IMR-90 (cell line): ENCODE measurements at regions not wholly inside any gene's neighbourhood (a gene's known extent, or its start where the extent isn't known, plus 50 kb on each side); places are given as distances from the start of the nearest gene placed in this dataset.

Source experiments
- ATAC-seq: fragments of 200-7000 bp; cut with Tn5 transposase; 2 replicates; pipeline ENCODE4 v1.9.1; 2020; ENCODE audit warnings: low read depth, mild to moderate bottlenecking, moderate library complexity
- BruUV-seq: library from RNA; stranded (reverse); fragments of 400-500 nt; replicated peaks from 2 replicates; lab custom pipeline; 2021; lab: Mats Ljungman, UMichigan
- CTCF ChIA-PET: fragments of 300-600 bp; formaldehyde crosslinking; extraction: SDS; loops from one replicate; lab custom pipeline; 2021; ENCODE audit warnings: antibody characterized with exemption; lab: Yijun Ruan, JAX
- POLR2A ChIA-PET: fragments of 300-600 bp; sonication (Branson Sonifier 250); formaldehyde crosslinking; loops from one replicate; lab custom pipeline; 2022; ENCODE audit warnings: antibody characterized with exemption; ENCODE audit not compliant: unreplicated experiment; lab: Charles Lee
- DNase-seq: peaks from one replicate; pipeline ENCODE4 v3.0.0; 2013
- H2AFZ ChIP-seq: replicated peaks from 2 replicates; pipeline ENCODE3; 2013; ENCODE audit warnings: low read length, mild to moderate bottlenecking; ENCODE audit not compliant: poor library complexity
- H2AK5ac ChIP-seq: 2 replicates; pipeline ENCODE4 v1.6.1; 2013; ENCODE audit warnings: low read depth, low read length, inconsistent platforms
- H2AK9ac ChIP-seq: replicated peaks from 2 replicates; pipeline ENCODE3; 2013; ENCODE audit warnings: mild to moderate bottlenecking, low read depth, low read length, moderate library complexity; ENCODE audit not compliant: poor library complexity
- H2BK120ac ChIP-seq: 2 replicates; pipeline ENCODE4 v1.6.1; 2013; ENCODE audit warnings: low read depth, low read length, inconsistent platforms
- H2BK15ac ChIP-seq: 3 replicates; pipeline ENCODE4 v1.6.1; 2013; ENCODE audit warnings: low read depth, low read length, inconsistent platforms
- H2BK20ac ChIP-seq: 2 replicates; pipeline ENCODE4 v1.6.1; 2013; ENCODE audit warnings: low read depth, mild to moderate bottlenecking, inconsistent platforms, low read length, moderate library complexity
- H2BK5ac ChIP-seq: 2 replicates; pipeline ENCODE4 v1.6.1; 2013; ENCODE audit warnings: mild to moderate bottlenecking, low read depth, low read length, inconsistent platforms; ENCODE audit not compliant: poor library complexity, severe bottlenecking
- H3K14ac ChIP-seq: replicated peaks from 2 replicates; pipeline ENCODE4 v1.6.1; 2013; ENCODE audit warnings: low read depth, low read length, inconsistent platforms
- H3K18ac ChIP-seq: 2 replicates; pipeline ENCODE4 v1.6.1; 2013; ENCODE audit warnings: low read depth, low read length, control low read depth
- H3K23ac ChIP-seq: 2 replicates; pipeline ENCODE4 v1.6.1; 2013; ENCODE audit warnings: low read depth, low read length, inconsistent platforms
- H3K27ac ChIP-seq: 2 replicates; pipeline ENCODE4 v1.5.1; 2013; ENCODE audit warnings: mild to moderate bottlenecking, control low read depth, low read length; ENCODE audit not compliant: insufficient read depth
- H3K27me3 ChIP-seq: 2 replicates; pipeline ENCODE4 v1.6.1; 2013; ENCODE audit warnings: low read length; ENCODE audit not compliant: control insufficient read depth, insufficient read depth
- H3K36me3 ChIP-seq: 2 replicates; pipeline ENCODE4 v1.6.1; 2013; ENCODE audit warnings: low read length, mixed read lengths; ENCODE audit not compliant: control insufficient read depth, insufficient read depth
- H3K4ac ChIP-seq: 2 replicates; pipeline ENCODE4 v1.6.1; 2013; ENCODE audit warnings: low read depth, low read length, inconsistent platforms
- H3K4me1 ChIP-seq: 2 replicates; pipeline ENCODE4 v1.6.1; 2013; ENCODE audit warnings: low read length, mixed read lengths; ENCODE audit not compliant: control insufficient read depth, insufficient read depth
- H3K4me2 ChIP-seq: 2 replicates; pipeline ENCODE4 v1.6.1; 2013; ENCODE audit warnings: low read depth, mild to moderate bottlenecking, control low read depth, low read length, moderate library complexity
- H3K4me3 ChIP-seq: 2 replicates; pipeline ENCODE4 v1.5.1; 2013; ENCODE audit warnings: low read depth, mild to moderate bottlenecking, control low read depth, low read length, moderate library complexity; ENCODE audit not compliant: insufficient read depth
- H3K56ac ChIP-seq: 2 replicates; pipeline ENCODE4 v1.6.1; 2013; ENCODE audit warnings: low read length, inconsistent platforms; ENCODE audit not compliant: insufficient read depth; ENCODE audit errors: extremely low read depth
- H3K79me1 ChIP-seq, 2 experiments: 2 replicates each; pipeline ENCODE4 v1.6.1; 2013; ENCODE audit warnings: low read length in 2 of 2, inconsistent platforms in 1 of 2, low read depth in 1 of 2
- H3K9ac ChIP-seq: 2 replicates; pipeline ENCODE4 v1.6.1; 2013; ENCODE audit warnings: low read depth, low read length, control low read depth
- H3K9me1 ChIP-seq: 2 replicates; pipeline ENCODE4 v1.6.1; 2013; ENCODE audit warnings: low read length, inconsistent platforms; ENCODE audit not compliant: insufficient read depth
- H3K9me3 ChIP-seq: 2 replicates; pipeline ENCODE4 v1.6.1; 2013; ENCODE audit warnings: low read length; ENCODE audit not compliant: control insufficient read depth, insufficient read depth
- H4K20me1 ChIP-seq: 2 replicates; pipeline ENCODE4 v1.6.1; 2013; ENCODE audit warnings: low read length, inconsistent platforms; ENCODE audit not compliant: insufficient read depth
- H4K5ac ChIP-seq: 2 replicates; pipeline ENCODE4 v1.6.1; 2013; ENCODE audit warnings: mild to moderate bottlenecking, low read depth, low read length, control low read depth
- H4K8ac ChIP-seq, 2 experiments: 2 replicates each; pipeline ENCODE4 v1.6.1; 2013; ENCODE audit warnings: low read depth in 2 of 2, low read length in 2 of 2, control low read depth in 1 of 2, inconsistent platforms in 1 of 2
- H4K91ac ChIP-seq: 2 replicates; pipeline ENCODE4 v1.6.1; 2013; ENCODE audit warnings: low read depth, low read length, inconsistent platforms; ENCODE audit not compliant: insufficient read depth
- CEBPB ChIP-seq: IDR thresholded peaks from 2 replicates; pipeline ENCODE4 v1.6.1; 2012; ENCODE audit warnings: low read depth, low read length, improper control_type of control experiment
- ELK1 ChIP-seq: fragments of 150-350 bp; IDR thresholded peaks from 2 replicates; pipeline ENCODE4 v1.6.1; 2016; ENCODE audit warnings: low read depth, mild to moderate bottlenecking, low read length, moderate library complexity, borderline replicate concordance
- MAZ ChIP-seq: IDR thresholded peaks from 2 replicates; pipeline ENCODE4 v1.6.1; 2012; ENCODE audit warnings: low read depth, mild to moderate bottlenecking, low read length, improper control_type of control experiment, moderate library complexity, borderline replicate concordance
- MXI1 ChIP-seq: IDR thresholded peaks from 2 replicates; pipeline ENCODE4 v1.6.1; 2012; ENCODE audit warnings: low read depth, mild to moderate bottlenecking, low read length, moderate library complexity, borderline replicate concordance
- RAD21 ChIP-seq: IDR thresholded peaks from 2 replicates; pipeline ENCODE4 v1.6.1; 2012; ENCODE audit warnings: low read length, improper control_type of control experiment
- RFX5 ChIP-seq: IDR thresholded peaks from 2 replicates; pipeline ENCODE4 v1.8.0; 2012; ENCODE audit warnings: low read depth, mild to moderate bottlenecking, low read length, moderate library complexity
- WGBS, 2 experiments: methylation state at CpG; one replicate each; pipeline versions ENCODE4 v1.1.5 to v1.1.7; 2013; ENCODE audit warnings: missing lambda C conversion rate in 2 of 2; ENCODE audit not compliant: insufficient read length in 1 of 2; ENCODE audit errors: extremely low coverage in 2 of 2; 5-methylcytosine and 5-hydroxymethylcytosine counted together
- dilution Hi-C: fragments of 300-500 bp; cut with HindIII; formaldehyde crosslinking; loops from one replicate; pipeline ENCODE4 v1.14.3; 2018; ENCODE audit warnings: low sequenced_read_pairs; ENCODE audit not compliant: unreplicated experiment
- in situ Hi-C: fragments of 300-500 bp; cut with MboI; formaldehyde crosslinking; loops from 3 replicates; pipeline ENCODE4 v1.14.3; 2019; ENCODE audit warnings: low sequenced_read_pairs, inconsistent platforms, mixed read lengths
- intact Hi-C: fragments of 100-400 bp; cut with micrococcal nuclease; formaldehyde crosslinking; loops from 2 replicates; pipeline ENCODE4 v1.10.0; 2022

DNA sequence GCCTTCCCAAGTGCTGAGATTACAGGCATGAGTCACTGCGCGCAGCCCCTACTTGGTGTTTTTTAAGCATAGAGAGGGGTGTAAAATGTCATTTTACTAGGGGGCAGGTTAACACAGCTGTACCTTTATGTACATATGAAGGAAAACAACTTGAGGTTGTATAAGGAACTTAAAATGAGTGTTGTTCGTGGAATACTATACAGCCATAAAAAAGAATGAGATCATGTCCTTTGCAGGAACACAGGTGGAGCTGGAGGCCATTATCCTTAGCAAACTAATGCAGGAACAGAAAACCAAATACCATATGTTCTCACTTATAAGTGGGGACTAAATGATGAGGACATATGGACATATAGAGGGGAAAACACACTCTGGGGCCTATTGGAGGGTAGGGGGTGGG, 256.2 kb upstream of the C2CD4B start:
- intact Hi-C loops: no loop called here

More for the DNA sequence above, 256.2 kb upstream of the C2CD4B start:
- Histone ChIP-seq H3K56ac (no peak overlapping the region), H3K18ac (no peak overlapping the region), H3K4me3 (no peak overlapping the region), H2BK20ac (no peak overlapping the region), H4K20me1 (peaks cover 5% of the 10 kb centered on the region; the same call in 1 of the 2 replicates), H3K36me3 (no peaks in the 10 kb centered on the region), H3K79me1 (peaks cover 21 to 26% of the 10 kb centered on the region in 2 experiments), H2AFZ (no peak overlapping the region), H4K8ac (no peak overlapping the region), H3K27me3 (no peaks in the 10 kb centered on the region), H3K14ac (no peak overlapping the region), H2BK5ac (no peak overlapping the region), H3K9me3 (no peaks in the 10 kb centered on the region), H4K5ac (no peak overlapping the region), H3K4me2 (no peak overlapping the region), H3K9me1 (peaks cover 21% of the 10 kb centered on the region), H3K27ac (no peak overlapping the region), H3K4me1 (peaks cover 6% of the 10 kb centered on the region), H2AK9ac (no peak overlapping the region), H3K23ac (no peak overlapping the region), H2AK5ac (no peak overlapping the region), H2BK120ac (no peak overlapping the region), H3K9ac (no peak overlapping the region), H4K91ac (no peak overlapping the region), H3K4ac (no peak overlapping the region), H2BK15ac (no peak overlapping the region)
- ChIA-PET CTCF (no interaction called here), POLR2A (no interaction called here)
- dilution Hi-C loops (no loop called here), in situ Hi-C loops (no loop called here)
- WGBS, 2 experiments: 100% methylated on average over 2 of the region's 3 CpGs; no CpG with 5 or more reads in 1 of the 2 experiments
- BruUV-seq: no TSS peak
- ATAC-seq (no peak), DNase-seq (no peak)
- TF ChIP-seq MAZ (no peak), ELK1 (no peak), RFX5 (no peak), RAD21 (no peak), CEBPB (no peak), MXI1 (no peak)
